HG03575 (cell line): ENCODE measurements at regions not wholly inside any gene's neighbourhood (a gene's known extent, or its start where the extent isn't known, plus 50 kb on each side); places are given as distances from the start of the nearest gene placed in this dataset.
"Not testable (repeated sequence)": the region's sequence is repeated elsewhere in the genome, so short reads cannot be mapped to it uniquely, and the experiment has no call there.

Source experiments
- ATAC-seq: cut with Tn5 transposase; IDR thresholded peaks from one replicate; pipeline ENCODE4 v1.9.1; 2021; ENCODE audit not compliant: unreplicated experiment, insufficient number of reproducible peaks, low FRiP score; ENCODE audit errors: extremely low read depth

- no peak for ATAC-seq
Observed at GRCh38 chr1:118485757-118486156, 300.7 kb upstream of the SPAG17 start.

- no peak for ATAC-seq
Observed at GRCh38 chr1:118484893-118485292, 299.9 kb upstream of the SPAG17 start.

- no peak for ATAC-seq
Observed at GRCh38 chr1:118483245-118484006, 298.4 kb upstream of the SPAG17 start.

- ATAC-seq: no peak
Observed at GRCh38 chr1:118481126-118481525, 296.1 kb upstream of the SPAG17 start.

GRCh38 chr1:118479351-118479750 lies 294.3 kb upstream of the SPAG17 start:
- no peak for ATAC-seq

GRCh38 chr1:118473825-118474224 lies 288.8 kb upstream of the SPAG17 start:
- no peak for ATAC-seq

- ATAC-seq: not testable (repeated sequence)
Observed at GRCh38 chr1:118464460-118464859, 279.4 kb upstream of the SPAG17 start.

- ATAC-seq: no peak
Observed at GRCh38 chr1:118461154-118461553, 276.1 kb upstream of the SPAG17 start.

GRCh38 chr1:118459871-118460270 lies 274.8 kb upstream of the SPAG17 start:
- no peak for ATAC-seq

- ATAC-seq: not testable (repeated sequence)
Observed at GRCh38 chr1:118453856-118454255, 268.8 kb upstream of the SPAG17 start.

- ATAC-seq: no peak
Observed at GRCh38 chr1:118445156-118445555, 260.1 kb upstream of the SPAG17 start.

- ATAC-seq: no peak
Observed at GRCh38 chr1:118442214-118442613, 257.2 kb upstream of the SPAG17 start.

GRCh38 chr1:118437664-118438063 lies 252.6 kb upstream of the SPAG17 start:
- no peak for ATAC-seq

- no peak for ATAC-seq
Observed at GRCh38 chr1:118429856-118430255, 244.8 kb upstream of the SPAG17 start.

GRCh38 chr1:118421868-118422350 lies 236.9 kb upstream of the SPAG17 start:
- no peak for ATAC-seq

- ATAC-seq: no peak
Observed at GRCh38 chr1:118404024-118404423, 219.0 kb upstream of the SPAG17 start.

GRCh38 chr1:118397496-118397859 lies 212.4 kb upstream of the SPAG17 start:
- ATAC-seq: no peak

GRCh38 chr1:118396829-118397495 lies 211.9 kb upstream of the SPAG17 start:
- ATAC-seq: no peak

GRCh38 chr1:118396279-118396678 lies 211.3 kb upstream of the SPAG17 start:
- ATAC-seq: no peak

GRCh38 chr1:118395430-118395991 lies 210.5 kb upstream of the SPAG17 start:
- no peak for ATAC-seq
